ENCODE measurements at regions not wholly inside any gene's neighbourhood (a gene's known extent, or its start where the extent isn't known, plus 50 kb on each side); places are given as distances from the start of the nearest gene placed in this dataset.

DNA sequence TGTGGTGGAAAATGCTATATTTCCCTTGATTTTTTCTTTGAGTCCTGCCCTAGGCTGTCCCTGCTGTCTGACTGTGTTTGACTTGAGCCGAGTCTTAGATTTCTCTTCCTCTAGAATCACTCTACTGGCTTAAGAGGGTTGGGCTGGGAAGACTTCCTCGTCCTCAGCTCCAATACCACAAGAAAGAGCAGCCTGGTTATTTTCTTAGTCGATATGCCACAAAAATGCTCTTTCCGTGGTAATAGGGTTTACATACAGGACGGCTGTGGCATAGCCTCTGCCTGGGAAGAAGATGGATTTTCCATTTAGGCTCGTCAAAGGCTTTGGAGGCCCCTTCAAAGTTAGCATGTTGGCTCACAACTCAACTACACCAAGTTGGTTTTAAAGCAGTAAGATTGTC is 212.0 kb upstream of the IGFBP3 start:
- Histone ChIP-seq H3K36me3 (ENCODE audit: insufficient read depth, low read length) (no peaks in the 10 kb centered on the region), H2AFZ (ENCODE audit: low read length) (no peak overlapping the region), H3K4me1 (ENCODE audit: insufficient read depth, low read length, poor library complexity, severe bottlenecking) (no peaks in the 10 kb centered on the region), H3K9me3 (ENCODE audit: low read length) (no peaks in the 10 kb centered on the region), H3K4me3 (ENCODE audit: low read depth, low read length, poor library complexity, severe bottlenecking) (no peak overlapping the region), H3K27ac (ENCODE audit: low read depth, low read length, poor library complexity, severe bottlenecking) (no peak overlapping the region), H3K4me2 (ENCODE audit: low read length) (no peak overlapping the region), H3K9me2 (ENCODE audit: insufficient read depth, low read length) (no peaks in the 10 kb centered on the region), H3K79me2 (ENCODE audit: insufficient read depth, low read depth, low read length) (no peaks in the 10 kb centered on the region), H4K20me1 (ENCODE audit: insufficient read depth, low read length) (no peaks in the 10 kb centered on the region)
- ChIA-PET CTCF (ENCODE audit: unreplicated experiment) (no interaction called here), POLR2A (interaction anchor here (0.6 kb wide), 1 partner anchor 189 kb away, joined by 3 read pairs; no protein-coding TSS in a partner anchor)
- TF ChIP-seq EZH2phosphoT487 (IDR thresholded peaks at IDR 0.05; ENCODE audit: borderline replicate concordance, low read depth, low read length): no peak
- TF ChIP-seq, protein P1, sequence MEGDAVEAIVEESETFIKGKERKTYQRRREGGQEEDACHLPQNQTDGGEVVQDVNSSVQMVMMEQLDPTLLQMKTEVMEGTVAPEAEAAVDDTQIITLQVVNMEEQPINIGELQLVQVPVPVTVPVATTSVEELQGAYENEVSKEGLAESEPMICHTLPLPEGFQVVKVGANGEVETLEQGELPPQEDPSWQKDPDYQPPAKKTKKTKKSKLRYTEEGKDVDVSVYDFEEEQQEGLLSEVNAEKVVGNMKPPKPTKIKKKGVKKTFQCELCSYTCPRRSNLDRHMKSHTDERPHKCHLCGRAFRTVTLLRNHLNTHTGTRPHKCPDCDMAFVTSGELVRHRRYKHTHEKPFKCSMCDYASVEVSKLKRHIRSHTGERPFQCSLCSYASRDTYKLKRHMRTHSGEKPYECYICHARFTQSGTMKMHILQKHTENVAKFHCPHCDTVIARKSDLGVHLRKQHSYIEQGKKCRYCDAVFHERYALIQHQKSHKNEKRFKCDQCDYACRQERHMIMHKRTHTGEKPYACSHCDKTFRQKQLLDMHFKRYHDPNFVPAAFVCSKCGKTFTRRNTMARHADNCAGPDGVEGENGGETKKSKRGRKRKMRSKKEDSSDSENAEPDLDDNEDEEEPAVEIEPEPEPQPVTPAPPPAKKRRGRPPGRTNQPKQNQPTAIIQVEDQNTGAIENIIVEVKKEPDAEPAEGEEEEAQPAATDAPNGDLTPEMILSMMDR (conservative IDR thresholded peaks at IDR 0.05; ENCODE audit: low read length): no peak
- DNase-seq (ENCODE audit: low spot score): no peak
- intact Hi-C loops (cut with micrococcal nuclease; ENCODE audit: unreplicated experiment): loop anchor here (5.0 kb wide), 1 partner anchor 1049 kb away; no protein-coding TSS in a partner anchor
- BruUV-seq (replicated peaks): no TSS peak

DNA sequence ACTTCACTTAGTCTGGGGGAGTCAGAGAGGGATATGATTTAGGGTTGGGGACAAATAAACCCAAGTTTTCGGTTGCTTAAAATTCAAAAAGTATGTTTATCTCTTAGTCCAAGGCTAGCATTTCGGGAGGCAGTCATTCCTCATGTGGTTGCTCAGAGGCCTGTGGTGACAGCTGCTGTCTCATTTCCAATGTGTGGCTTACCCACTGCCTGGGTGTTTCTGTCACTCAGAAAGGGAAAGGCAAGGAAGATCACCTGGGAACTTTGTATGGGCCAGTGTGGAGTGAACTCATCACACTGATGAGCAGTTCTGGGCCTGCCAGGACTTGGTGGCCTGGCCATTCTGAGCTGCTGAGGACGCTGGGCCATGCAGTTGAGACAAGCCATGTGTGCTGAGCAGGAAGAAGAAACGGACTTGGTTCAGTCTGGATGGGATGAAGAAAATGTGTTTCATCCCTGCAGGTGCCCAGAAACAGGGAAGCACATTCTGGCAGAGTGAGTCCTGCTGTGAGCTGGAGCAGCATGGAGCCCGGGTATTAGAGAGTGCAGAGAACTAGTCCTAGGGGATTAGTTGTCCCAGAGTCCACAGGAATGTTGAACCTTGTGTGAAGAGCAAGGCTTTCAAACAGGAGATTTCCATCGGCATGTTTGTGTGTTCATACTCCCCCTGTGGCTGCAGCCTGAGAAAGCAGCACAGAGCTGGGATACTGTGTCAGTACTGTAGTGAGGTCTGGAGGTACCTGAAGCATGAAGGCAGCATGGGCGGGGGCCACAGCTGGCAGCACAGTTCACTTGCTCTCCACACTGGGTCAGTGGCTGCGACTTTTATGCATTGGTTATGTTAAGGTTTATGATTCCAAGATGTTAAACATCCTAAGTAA is 211.1 kb upstream of the IGFBP3 start:
- Histone ChIP-seq H3K79me2 (ENCODE audit: insufficient read depth, low read depth, low read length) (no peaks in the 10 kb centered on the region), H3K27ac (ENCODE audit: low read depth, low read length, poor library complexity, severe bottlenecking) (no peak overlapping the region), H4K20me1 (ENCODE audit: insufficient read depth, low read length) (no peaks in the 10 kb centered on the region), H2AFZ (ENCODE audit: low read length) (no peak overlapping the region), H3K4me1 (ENCODE audit: insufficient read depth, low read length, poor library complexity, severe bottlenecking) (no peaks in the 10 kb centered on the region), H3K9me3 (ENCODE audit: low read length) (no peaks in the 10 kb centered on the region), H3K36me3 (ENCODE audit: insufficient read depth, low read length) (no peaks in the 10 kb centered on the region), H3K9me2 (ENCODE audit: insufficient read depth, low read length) (no peaks in the 10 kb centered on the region), H3K4me3 (ENCODE audit: low read depth, low read length, poor library complexity, severe bottlenecking) (no peak overlapping the region), H3K4me2 (ENCODE audit: low read length) (no peak overlapping the region)
- intact Hi-C loops (cut with micrococcal nuclease; ENCODE audit: unreplicated experiment): loop anchor here (5.0 kb wide), 1 partner anchor 1050 kb away; no protein-coding TSS in a partner anchor
- TF ChIP-seq, protein P1 (conservative IDR thresholded peaks at IDR 0.05; ENCODE audit: low read length): no peak
- TF ChIP-seq EZH2phosphoT487 (IDR thresholded peaks at IDR 0.05; ENCODE audit: borderline replicate concordance, low read depth, low read length): no peak
- no peak for DNase-seq (ENCODE audit: low spot score)
- no TSS peak for BruUV-seq (replicated peaks)
- POLR2A ChIA-PET: interaction anchor here (0.5 kb wide), 2 partner anchors 356 to 728 kb away, joined by 3 to 5 read pairs; no protein-coding TSS in a partner anchor
- CTCF ChIA-PET (ENCODE audit: unreplicated experiment): no interaction called here

DNA sequence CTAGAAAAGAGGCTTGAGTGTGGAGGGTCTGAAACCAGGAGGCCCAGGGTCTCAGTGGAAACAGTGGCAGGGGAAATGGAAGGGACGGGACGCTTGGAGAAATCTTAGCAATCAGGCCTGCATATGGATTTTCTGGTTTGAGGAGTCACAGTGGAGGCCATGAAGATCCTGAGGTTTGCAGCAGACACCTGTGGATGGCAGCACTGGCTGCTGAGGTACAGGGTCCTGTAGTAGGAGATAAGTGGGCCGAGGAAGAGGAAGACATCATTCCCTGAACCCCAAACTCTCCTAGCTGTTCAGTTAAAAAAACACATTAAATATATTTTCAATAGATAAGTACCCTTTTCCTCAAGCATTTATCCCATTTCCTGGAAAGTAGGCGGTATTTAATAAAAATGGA is 208.8 kb upstream of the IGFBP3 start:
- peak; percentile 14 for DNase-seq (ENCODE audit: low spot score)
- Histone ChIP-seq H2AFZ (ENCODE audit: low read length) (no peak overlapping the region), H3K4me2 (ENCODE audit: low read length) (no peak overlapping the region), H3K79me2 (ENCODE audit: insufficient read depth, low read depth, low read length) (no peaks in the 10 kb centered on the region), H3K9me3 (ENCODE audit: low read length) (no peaks in the 10 kb centered on the region), H3K9me2 (ENCODE audit: insufficient read depth, low read length) (no peaks in the 10 kb centered on the region), H3K4me3 (ENCODE audit: low read depth, low read length, poor library complexity, severe bottlenecking) (no peak overlapping the region), H3K36me3 (ENCODE audit: insufficient read depth, low read length) (no peaks in the 10 kb centered on the region), H3K4me1 (ENCODE audit: insufficient read depth, low read length, poor library complexity, severe bottlenecking) (no peaks in the 10 kb centered on the region), H3K27ac (ENCODE audit: low read depth, low read length, poor library complexity, severe bottlenecking) (no peak overlapping the region), H4K20me1 (ENCODE audit: insufficient read depth, low read length) (no peaks in the 10 kb centered on the region)
- ChIA-PET POLR2A (no interaction called here), CTCF (ENCODE audit: unreplicated experiment) (interaction anchor here (0.5 kb wide), 1 partner anchor 71 kb away, joined by 4 read pairs; no protein-coding TSS in a partner anchor)
- TF ChIP-seq EZH2phosphoT487 (IDR thresholded peaks at IDR 0.05; ENCODE audit: borderline replicate concordance, low read depth, low read length): no peak
- TF ChIP-seq, protein P1 (conservative IDR thresholded peaks at IDR 0.05; ENCODE audit: low read length): peak; percentile 68
- intact Hi-C loops (cut with micrococcal nuclease; ENCODE audit: unreplicated experiment): loop anchor here (5.0 kb wide), 1 partner anchor 1052 kb away; no protein-coding TSS in a partner anchor
- no TSS peak for BruUV-seq (replicated peaks)
